ENCODE measurements at regions not wholly inside any gene's neighbourhood (a gene's known extent, or its start where the extent isn't known, plus 50 kb on each side); places are given as distances from the start of the nearest gene placed in this dataset.

DNA sequence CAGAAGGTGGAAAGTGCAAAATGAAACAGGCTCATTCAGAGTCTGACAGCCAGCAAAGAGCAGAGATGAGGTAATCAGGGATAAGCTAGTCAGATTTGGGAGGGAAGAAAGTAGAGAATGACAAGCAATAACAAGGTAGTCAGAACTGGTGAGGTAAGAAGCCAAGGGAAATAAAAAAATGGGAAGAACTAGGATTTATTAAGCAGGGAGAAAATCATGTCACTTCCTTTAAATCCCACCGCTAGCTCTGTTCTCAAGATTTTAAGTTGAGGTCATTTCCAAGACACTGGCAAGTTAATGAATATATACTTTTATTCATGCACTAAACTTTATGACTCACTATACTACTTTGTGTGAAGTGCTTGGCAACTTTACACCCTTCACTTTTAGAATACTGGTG, 1106.8 kb downstream of the IGSF11 start:
- no peak for DNase-seq

DNA sequence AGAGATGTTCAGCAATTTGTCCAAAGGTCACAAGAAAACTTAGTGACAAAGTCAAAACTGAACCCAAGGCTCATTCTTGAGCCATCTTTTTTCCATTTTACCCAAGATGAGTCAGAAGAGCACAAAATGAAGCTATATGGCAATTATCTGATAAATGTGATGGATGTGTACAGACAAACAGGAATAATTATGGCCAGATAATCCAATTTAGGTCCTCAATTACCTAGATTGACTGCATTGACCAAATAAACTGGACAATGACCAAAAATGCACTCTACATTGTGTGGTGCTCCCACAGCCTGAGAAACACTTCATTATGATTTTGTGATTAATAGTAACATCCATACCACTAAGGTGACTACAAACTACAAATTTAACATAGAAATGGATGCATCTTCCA, 1105.8 kb downstream of the IGSF11 start:
- DNase-seq, result no peak

DNA sequence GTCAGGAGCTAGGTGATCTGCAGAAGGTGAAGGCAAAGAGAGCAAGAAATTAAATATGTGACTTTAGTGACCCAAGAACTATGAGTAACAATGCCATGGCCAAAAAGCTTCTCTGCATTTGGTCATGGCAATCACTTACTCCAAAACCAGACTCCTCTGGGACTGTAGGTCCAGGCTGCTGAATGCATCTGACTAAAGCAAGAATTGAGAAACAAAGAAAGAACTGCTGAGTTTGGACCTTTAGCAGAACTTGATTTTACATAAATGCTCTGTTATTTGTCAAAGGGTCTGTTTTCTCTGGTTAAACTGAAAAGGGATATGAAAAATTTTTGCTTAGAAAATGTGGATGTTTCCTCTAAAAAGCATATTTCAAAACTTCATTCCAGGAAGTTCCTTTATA, 1102.2 kb downstream of the IGSF11 start:
- DNase-seq, result no peak

DNA sequence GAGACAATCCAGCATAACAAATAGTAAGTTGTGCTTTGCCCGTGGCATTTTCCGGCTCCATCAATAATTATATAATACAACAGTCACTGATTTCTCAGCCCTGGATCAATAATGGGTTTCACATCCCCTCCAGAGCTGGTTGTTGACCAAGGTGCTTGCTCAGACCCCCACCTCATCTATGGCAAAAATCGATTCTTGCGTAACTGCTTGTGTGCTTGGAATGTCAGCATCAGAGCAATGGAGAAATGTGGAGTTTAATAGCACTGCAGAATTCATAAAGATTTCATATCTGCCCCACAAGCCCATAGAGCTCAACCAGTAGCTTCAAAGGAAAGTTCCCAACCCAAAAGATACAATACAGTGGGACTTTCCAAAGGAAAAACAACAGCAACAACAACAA, 1098.5 kb downstream of the IGSF11 start:
- DNase-seq, result no peak

DNA sequence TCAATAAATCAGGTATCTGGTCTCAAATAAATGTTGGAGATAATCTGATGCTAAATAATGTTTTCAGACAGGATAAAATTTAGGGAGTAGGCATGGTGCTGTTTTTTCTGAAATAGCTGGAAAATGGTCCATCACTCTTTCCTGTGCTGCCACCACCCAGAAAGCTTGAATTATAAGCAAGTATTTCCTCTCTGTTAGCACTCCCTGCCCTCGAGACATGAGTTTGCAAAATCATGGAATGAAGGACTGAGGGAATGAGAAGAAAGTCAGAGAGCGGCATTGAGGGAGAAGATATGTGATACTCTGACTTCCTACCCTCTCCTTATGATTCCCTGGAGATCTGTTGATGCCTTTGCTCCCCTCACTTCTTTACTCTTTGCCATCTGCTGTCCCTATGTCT, 1095.7 kb downstream of the IGSF11 start:
- DNase-seq, result no peak

DNA sequence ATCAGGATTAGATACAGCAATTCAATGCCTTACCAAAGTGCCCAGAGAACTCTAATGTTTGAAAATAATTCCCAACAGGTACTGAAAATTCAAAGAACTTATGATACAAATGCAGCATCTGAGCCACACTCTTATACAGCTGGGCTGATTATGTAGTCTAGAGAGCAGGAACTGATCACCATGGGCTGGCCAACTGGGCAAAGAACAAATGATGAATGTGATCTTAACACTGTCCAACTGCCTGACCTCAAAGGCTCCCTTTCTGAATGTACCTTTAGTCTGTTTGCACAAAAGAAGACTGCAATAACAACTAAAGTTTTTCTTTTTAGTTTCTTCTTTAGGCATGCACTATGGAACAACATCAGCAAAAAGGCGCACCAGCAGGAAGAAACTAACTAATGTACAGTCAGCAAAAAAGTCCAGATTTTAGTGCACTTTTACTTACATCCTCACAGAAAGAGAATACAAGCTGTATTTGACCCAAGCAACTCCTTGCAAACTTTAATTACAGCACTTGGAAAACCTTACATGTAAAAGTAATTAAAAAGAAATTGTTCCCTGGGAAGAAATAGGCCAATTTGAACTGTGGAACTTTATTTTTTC, 1095.1 kb downstream of the IGSF11 start:
- no peak for DNase-seq

DNA sequence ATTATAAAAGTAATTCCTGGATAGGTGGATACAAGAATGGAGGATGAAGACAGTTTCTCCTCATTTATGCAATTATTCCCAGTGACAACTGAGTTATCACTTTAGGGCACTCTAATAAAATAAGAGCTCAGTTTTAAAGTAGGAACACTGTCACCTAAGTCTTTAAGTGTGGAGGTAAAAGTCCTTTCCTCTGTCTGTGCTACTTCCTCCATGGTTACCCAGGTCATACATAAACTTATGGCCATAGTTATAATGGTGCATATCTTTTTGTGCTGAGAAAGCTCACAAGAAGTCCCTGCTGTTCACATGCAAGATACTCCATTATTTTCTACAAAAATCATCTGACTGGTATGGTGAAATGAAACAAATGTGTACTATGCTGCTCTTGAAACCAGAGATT, 1093.6 kb downstream of the IGSF11 start:
- DNase-seq, result no peak

DNA sequence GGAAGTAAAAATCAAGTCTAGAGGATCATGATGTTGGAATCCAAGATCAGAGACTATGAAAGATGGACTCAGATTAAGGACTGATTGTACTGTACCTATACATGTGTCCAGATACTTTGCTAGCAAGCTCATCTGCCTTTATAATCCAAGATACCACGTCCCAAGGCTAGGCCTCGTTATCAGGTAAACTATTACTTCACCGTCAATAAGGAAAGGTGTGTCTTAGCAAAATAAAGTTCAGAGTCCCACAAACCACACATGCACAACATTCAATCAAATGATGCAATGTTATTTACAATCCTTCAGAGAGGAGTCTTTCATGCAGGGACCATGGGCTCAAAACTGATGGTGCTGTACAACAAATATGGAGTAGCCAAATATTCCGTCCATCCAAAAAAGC, 1092.9 kb downstream of the IGSF11 start:
- no peak for DNase-seq

DNA sequence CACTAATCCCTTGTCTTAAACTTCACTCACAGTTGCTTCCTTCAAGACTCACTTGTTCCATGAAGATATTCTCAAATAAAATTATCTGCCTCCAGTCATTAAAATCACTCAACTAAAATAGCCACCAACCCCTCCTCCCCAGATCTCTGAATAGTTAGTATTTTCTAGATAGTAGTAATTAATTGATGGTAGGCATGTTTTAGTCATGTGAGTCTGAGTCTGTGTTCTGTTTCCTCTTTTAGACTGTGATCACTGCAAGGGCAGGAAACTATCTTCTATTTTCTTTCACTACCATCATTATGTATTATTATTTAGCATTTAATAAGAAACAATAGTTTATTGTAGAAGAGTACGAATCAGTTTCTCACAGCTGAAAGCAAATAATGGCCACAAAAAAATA, 1080.5 kb downstream of the IGSF11 start:
- no peak for DNase-seq

DNA sequence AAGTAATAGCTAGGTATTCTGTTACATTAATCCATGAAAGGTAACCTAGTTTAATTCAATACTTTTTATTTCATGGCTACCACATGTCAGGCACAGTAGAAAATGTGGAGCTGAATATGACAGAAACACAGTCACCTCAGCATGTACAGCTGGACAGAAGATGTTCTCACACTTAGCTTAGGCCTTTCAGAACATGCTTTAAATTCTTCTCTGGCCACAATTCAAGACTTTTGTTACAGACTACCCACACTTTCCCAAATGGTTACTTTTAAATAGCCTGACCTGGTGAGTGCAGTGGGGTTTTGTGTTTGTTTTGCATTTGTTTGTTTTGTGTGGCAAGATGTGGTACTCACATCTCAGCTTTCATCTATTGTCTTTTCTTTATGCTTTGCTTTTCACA, 1079.5 kb downstream of the IGSF11 start:
- no peak for DNase-seq

DNA sequence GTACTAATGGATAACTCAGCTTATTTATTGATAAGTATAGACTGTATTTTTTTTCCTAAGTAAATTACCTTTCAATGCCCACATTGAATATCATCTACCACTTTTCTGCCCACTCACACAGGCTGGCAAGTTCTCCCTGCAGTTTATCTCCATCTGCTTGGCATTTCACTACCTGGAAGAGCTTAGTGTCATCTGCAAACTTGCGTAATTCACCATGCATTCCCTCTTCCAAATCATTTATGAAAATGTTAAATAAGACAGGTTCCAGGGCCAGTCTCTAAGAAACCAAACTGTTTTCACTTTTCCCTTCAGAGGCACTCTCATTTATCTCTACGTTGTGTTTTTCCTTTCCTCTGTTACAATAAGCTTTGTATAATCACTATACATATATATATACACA, 1076.6 kb downstream of the IGSF11 start:
- no peak for DNase-seq

DNA sequence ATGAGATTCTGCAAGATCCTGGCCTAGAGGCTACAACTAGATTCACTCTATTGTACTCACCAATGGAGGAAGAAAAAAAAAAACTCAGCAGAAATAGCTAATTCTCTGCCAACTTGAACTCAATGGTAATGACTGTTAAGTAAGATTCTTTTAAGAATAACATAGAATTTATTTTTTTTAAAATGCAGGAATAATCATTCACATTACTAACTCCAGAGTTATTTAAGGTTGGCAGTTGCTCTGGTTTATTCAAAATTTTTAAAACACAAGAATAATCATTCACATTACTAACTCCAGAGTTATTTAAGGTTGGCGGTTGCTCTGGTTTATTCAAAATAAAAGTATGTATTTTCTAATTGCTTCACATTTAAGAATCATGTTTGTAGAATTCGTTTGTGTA, 1071.9 kb downstream of the IGSF11 start:
- DNase-seq, result no peak

DNA sequence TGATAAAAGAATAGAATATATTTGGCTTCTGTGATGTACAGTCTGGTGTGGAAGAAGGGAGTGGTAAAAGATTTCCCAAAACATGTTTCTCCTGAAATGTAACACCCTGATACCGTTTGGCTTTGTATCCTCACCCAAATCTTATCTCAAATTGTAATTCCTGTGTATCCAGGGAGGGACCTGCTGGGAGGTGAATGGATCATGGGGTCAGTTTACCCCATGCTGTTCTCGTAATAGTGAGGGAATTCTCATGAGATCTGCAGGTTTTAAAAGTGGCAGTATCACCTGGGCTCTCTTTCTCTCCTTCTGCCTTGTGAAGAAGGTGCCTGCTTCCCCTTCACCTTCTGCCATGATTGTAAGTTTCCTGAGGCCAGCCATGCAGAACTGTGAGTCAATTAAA, 1070.8 kb downstream of the IGSF11 start:
- no peak for DNase-seq

DNA sequence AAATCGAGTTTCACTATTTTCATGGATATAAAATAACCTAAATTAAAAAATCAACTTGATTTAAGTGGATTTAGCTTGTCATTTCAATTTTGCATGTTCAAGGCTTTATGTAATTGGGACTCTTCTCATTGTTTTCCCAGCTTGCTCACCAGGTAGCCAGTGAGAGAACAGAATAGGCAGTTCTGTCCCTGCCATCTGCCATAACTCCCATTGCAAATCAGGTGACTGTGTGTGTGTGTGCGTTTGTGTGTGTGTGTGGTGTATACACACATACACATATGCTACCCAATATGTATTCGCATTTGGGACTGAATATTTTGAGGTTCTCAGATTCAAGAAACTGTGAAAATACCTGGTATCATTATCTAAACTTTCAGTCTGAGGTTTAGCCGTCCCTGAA, 1069.8 kb downstream of the IGSF11 start:
- no peak for DNase-seq

DNA sequence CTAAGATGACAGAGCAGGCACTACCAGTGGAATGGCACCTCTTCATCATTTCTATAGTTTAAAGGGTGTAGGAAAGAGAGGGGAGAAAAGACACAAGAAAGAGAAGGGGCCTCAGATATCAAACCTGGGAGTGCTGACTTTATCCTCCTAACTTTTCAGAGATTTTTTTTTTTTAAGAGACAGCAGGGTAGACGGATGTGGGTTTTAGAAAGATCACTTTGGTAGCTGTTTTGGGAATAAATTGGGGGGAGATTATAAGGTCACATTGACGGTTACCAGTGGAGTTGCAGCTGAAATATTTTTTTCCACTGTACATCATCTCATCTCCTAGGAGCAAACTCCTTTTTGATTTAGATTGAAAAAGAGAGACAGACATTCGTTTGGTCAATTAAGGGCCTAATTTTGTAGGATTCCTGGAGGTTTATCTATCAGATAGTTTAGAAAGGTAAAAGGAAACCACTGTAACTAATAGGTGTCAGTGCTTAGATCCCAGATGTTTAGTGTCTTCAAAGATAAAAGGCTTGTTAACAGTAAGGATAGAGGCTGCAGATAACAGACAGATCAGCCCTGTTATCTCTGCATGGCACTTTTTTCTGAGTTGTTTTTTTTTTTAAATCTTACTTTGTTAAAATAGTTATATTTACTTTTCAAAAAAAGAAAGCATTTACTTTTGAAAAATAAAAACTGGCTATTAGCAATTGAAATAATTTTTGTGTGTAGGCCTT, 1057.0 kb downstream of the IGSF11 start:
- DNase-seq, result no peak

DNA sequence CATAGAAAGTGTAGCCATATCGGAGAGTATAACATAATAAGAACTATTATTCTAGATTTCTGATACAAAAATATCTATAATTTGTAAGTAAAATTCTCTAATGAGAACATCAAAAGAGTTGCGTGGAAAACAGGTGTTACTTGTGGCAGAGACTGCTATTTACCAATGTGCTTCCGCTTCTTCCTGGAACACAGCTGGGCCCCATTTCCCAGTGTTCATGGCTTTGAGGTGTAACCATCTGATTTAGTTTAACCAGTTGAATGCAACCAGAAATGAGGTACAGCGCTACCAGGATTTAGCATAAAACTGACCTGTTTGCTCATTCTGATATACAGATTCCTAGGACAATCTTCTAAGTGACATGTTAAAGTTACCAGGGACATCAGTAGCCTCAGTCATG, 1055.2 kb downstream of the IGSF11 start:
- DNase-seq, result no peak

DNA sequence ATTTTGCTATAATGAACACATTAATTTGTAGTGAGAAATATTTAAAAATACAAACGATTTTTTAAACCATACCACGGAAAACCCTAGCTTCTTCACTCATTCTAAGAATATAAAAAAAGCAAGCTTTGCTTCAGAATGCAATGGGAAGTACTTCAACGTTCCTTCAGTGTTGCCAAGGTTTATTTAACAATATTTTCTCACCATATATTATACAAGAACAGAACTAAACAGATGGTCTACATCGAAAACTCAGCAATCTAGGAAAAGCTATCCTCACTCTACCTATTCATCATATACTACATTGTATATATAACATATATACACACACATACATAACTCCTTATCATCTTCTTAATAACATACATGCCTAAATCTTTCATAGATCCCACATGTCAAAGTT, 1047.4 kb downstream of the IGSF11 start:
- no peak for DNase-seq

DNA sequence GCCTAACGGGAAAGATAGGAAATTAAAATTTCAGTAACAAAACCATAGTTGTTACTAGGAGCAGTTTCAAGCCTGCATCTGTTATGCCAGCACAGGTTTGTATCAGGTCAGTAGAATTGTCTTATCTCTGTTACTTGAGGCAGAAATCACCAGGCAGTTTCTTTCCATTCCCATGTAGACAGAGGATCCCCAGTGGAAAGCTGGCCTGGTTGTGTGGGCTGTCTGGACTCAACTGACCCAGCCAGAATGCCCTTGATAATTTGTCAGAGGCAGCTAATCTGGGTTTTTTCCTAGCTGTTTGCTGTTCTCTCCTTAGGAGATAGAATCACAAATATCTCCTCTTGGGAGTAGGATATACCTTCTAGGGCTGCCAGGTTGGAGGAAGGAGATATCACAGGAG, 1044.7 kb downstream of the IGSF11 start:
- no peak for DNase-seq

DNA sequence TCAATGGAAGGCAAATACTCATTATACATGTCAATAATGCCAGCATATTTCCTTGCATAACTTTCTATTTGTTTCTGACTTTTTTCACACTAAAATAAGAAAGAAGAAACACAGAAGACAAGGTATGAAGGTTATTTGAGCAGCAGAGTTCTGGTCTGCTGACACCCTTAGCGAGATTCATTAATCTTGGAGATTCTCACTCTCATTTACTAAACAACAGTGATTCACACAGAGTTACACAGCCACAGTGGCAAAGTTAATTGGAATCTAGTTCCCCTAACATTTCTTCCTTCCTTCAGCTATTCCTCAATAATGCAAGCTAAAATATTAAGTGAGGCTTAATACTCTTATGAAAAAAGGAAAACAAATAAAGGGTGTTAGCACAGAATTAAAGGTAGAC, 1044.0 kb downstream of the IGSF11 start:
- DNase-seq, result no peak

DNA sequence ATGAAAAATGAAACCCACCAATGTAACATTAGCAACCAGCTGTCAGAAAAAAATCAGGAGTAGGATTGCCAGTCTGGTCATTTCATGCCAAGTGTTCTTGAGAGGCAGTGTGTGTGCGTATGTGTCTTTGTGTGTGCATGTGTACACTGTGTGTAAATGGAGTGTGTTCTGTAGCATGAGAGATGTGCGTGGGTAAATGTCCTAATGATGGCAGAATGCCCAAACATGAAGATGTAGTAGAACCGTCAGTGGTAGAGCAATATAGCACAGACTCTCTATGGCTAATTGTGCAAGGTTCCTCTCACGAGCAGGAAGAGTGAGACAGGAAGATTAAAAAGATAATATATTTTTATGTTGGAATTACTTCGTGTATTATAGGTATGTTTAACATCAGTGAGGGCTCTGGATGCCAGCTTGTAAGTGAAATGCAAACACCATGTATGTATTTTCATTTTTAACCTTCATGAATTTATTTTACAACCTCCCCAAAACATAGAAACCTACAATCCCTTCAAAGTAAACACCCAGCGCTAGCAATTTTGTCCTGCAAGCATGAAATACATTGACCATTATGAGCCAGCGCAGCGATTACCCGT, 1038.7 kb downstream of the IGSF11 start:
- DNase-seq, result no peak

DNA sequence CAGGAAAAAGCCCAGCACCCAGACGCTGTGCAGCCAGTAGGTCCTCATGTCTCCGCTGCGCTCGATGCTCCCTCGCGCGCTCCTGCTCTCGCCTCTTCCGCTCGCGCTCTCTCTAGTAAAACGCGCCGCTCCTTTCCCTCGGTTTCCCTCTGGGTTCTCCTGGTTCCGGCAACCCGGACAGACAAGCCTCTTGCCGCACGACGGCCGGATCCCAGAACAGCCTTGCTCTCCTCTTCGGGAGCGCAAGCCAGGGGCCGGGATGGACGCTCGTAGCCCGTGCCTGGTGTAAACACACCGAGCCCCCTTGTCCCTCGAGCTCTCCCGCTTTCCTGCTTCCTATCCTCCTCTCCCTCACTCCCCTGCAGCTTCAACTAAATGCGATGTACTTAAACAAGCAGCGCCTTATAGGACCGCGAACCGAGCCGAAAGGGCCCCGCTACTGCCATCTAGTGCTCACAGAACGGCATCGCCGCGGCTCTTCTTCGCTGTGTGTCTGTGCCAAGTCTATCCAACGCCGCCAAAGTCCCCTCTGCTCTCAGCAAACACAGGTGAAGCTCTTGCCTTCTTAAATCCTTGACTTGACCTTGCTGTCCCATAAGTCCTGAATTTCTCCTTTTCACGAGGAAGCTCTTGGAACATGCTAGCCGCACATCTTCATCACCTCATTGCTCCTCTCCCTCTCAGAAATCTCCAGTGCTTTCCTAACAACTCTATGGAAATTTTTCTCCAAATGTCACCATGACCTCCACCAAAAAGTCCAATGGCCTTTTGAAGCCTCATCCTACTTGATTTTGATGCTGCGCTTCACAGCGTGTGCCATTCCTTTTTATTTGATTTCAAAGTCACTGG, 1037.2 kb downstream of the IGSF11 start:
- peak; percentile 0 for DNase-seq

DNA sequence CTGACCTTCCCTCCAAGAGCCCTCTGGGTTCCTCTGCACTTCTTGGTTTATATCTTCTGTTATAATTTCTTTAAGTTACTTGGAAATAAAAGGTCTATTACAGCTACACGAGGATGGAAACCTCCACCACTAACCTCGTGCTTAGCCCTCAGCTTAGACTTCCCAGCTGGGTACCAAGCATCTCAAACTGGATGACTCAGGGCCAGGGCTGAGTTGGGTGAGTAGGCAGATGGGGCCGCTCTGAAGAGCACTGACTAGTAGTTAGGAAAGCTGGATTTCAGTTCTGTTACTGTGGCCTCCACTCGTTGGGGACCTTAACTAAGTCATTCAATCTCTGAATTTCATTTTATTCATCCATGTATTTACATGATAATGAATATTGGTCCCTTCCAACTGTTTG, 1036.6 kb downstream of the IGSF11 start:
- DNase-seq, result no peak

DNA sequence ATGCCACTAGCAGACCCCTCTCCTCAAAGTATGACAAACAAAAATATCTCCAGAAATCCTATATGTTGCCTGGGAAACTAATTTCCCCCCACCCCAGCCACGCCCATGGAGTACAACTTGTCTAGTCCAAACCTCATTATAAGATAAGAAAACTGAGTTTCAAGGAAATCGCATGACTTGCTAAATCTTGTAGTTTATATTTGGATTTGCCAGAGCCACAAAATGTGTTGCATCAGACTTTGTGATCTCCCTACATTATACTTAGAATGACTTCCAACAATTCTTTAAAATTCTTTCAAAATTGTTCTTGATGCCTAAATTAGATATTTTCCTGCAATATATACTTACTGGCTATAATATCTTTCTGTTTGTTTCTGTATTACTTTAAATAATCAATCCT, 1034.4 kb downstream of the IGSF11 start:
- DNase-seq, result no peak

DNA sequence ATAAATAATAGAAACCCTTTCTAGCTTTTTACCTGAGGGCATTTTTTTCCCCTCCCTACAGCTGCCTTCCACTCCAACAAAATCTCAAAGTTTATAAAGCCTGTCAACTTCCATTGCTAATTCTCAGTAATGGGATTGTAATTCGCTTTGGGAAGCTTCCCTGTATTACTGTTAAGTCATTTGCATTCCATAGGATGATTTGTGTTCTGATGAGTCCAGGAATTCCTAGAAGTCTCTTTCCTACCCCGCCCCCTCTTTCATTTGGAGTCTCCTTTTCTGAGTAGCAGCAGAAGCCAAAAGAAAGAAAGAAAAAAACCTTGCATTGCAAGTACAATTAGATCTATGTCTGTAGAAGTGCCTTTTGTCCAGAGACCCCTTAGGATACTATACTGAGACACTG, 1033.3 kb downstream of the IGSF11 start:
- DNase-seq, result no peak
